COLO668 (cell line): ENCODE measurements at regions not wholly inside any gene's neighbourhood (a gene's known extent, or its start where the extent isn't known, plus 50 kb on each side); places are given as distances from the start of the nearest gene placed in this dataset.
A peak's percentile ranks its signal among the peaks of the same experiment; 100 is the strongest.
"Not testable (repeated sequence)": the region's sequence is repeated elsewhere in the genome, so short reads cannot be mapped to it uniquely, and the experiment has no call there.

Experiments used
- DNase-seq: peaks from one replicate; lab custom pipeline; 2025; ENCODE audit not compliant: unreplicated experiment; lab: John Stamatoyannopoulos, UW

DNA sequence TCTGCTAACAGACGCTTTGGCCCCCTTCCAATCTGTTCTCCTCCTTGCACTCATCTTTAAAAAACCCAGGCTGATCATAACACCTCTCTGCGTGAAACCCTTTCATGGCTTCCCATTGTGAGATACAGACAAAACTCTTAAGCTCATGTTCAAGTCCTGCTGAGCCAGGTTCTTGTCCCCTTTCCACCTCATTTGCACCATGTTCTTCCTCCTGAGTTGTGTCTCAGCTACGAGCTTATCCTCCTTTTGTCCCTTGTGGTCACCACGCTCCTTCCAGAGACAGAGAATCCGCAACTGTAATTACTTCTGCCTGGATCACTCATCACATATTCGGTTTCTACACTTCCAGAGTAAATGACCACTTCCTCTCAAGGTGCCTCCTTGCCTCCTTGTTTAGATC, 238.8 kb downstream of the ACTR3 start:
- DNase-seq: no peak

DNA sequence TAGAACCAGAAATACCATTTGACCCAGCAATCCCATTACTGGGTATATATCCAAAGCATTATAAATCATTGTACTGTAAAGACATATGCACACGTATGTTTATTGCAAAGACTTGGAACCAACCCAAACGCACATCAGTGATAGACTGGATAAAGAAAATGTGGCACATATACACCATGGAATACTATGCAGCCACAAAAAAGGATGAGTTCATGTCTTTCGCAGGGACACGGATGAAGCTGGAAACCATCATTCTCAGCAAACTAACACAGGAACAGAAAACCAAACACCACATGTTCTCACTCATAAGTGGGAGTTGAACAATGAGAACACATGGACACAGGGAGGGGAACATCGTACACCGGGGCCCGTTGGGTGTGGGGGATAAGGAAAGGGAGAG, 242.2 kb downstream of the ACTR3 start:
- not testable (repeated sequence) for DNase-seq

DNA sequence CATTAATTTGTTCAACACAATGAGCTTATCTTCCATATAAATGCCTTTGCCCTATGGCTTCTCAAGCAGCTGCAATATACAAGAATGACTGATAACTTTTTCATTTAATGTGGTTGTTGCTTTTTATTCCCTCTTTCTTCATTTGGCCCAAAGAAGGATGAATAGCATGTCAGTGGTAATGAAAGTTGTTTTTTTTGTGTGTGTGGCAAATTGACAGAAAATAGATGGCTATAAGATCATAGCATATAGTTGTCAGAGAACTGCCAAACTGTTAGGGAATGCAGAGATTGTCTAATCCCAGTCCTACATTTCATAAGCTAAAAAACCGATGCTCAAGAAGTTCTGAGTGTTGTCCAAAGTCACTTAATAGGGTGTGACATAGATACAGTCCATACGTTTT, 244.3 kb downstream of the ACTR3 start:
- no peak for DNase-seq

DNA sequence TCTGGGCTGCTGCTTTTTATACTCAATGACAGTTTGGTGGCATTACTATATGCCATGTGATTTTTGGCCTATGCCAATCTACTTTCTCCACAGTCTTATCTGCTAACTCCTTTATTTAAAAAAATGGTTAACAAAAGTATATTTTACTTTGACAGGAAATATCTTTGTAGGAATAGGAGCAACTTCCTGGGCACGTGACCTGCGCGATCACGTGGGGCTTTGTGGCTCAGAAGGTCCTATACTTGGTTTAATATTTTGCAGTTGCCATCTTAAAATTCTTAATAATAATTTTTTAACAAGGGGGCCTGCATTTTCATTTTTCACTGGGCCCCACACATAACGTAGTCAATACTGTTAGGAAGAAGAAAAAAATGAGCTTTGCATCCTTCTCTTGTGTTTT, 249.7 kb downstream of the ACTR3 start:
- no peak for DNase-seq

DNA sequence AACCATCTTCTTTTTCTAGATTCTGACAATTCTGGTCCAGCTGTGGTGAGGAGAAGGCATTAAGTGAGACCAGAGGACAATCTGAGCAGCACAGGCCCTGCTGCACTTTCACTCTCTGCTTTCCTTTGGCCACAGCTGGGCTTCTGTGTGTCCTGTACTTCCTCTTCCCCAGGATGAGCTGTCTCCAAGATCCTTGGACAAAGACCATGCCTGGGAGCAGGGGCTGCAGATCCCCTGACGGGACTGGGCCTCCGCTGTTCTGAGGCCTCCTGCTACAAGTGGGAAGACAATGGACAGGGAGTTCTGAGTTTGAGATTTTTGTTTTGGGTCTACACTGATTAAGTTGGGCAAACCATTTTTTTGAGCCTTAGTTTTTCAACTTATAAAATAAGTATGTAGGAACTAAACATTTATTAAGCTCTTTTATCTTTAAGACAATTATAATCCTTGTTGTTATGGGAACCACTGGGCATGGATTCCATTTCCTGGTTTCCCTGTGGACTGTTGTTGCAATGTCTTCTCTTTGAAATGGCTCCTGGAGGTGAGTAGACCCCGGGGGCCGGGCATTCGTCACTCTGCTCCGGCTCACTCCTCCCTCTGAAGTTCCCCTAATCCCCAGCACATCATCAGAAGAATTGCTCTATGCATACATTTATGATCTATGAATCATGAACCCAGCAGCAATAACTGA, 266.6 kb downstream of the ACTR3 start:
- no peak for DNase-seq

DNA sequence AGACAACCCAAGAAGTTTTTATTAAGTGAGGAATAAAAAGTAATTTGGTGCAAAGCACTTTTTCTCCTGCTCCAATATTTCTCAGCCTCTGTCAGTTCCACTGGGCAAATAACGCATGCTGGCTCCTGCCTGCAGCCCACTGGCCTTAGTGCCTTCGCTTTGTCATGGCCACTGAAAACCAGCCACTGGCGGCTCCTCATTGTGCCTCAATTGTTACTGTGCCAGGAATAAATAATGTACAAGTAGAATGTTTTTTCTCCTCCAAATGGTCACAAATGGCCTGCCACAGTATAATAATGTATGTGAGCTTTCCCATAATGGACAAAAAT, 267.1 kb downstream of the ACTR3 start:
- DNase-seq: no peak

DNA sequence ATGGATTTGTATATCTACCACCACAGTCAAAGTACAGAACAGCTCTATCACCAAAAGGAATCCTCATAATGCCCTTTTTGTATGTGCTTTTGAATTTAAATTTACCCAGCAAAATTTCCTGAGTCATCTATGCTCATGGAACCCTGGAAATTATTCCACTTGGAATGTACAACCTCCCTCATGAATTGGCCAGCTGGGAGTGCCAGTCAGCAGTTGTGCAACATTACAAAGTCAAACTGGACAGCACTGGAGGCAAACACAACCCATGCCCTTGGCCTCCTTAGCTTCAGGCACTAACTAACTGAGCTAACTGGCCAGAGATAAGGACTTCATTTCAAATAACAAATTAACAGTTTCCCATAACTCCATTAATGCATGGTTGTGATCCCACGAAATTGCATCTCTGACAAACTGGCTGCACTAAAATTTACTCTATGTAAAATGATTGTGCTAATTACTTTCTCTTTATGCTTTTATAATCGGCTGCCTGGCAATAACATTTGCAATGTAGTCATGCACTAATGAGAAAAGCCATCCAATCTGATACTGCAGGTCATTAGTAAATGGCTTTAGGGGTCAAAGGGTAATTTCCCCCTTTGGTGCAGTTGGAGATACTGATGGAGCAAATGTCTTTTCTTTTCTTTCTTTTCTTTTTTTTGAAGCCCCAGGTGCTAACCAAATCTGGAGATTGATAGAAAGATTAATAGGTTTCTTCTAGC, 270.5 kb downstream of the ACTR3 start:
- DNase-seq: no peak

DNA sequence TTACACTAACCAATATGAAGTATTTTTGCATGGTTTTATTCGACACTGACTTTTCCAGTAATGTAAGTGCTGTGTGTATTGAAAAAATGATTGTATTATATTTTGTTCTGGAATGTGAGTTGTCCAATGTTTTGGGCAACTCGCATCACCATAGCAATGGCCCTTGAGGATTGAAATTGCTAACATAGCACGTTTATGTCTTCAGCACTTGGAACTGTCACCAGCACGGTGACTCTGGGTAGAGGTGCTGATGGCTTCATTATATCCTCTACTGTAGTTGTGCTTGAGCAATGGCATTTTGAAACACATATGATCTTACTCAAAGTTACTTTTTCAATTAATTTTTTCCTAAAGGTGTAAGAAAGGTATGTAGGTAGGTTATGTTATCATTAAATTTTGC, 271.5 kb downstream of the ACTR3 start:
- DNase-seq: no peak

DNA sequence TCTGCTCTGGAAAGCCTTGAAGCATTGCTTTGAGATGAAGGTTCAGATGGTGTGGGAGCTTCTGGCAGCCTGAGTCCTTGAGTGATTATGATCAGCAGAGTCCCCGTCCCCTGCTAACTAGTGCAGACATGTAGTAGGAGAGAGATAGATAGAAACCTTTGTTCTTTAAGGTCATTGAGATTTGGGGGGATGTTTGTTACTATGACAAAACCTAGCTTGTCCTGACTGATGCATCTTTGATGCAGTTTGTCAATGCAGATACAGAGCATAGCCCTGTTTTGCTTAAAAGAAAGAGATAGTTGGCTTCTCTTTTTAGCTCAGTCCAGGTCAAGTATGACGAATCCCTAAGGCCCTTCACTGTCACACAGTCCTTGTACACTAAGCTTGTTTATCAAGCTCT, 274.6 kb upstream of the DPP10 start:
- DNase-seq: no peak

DNA sequence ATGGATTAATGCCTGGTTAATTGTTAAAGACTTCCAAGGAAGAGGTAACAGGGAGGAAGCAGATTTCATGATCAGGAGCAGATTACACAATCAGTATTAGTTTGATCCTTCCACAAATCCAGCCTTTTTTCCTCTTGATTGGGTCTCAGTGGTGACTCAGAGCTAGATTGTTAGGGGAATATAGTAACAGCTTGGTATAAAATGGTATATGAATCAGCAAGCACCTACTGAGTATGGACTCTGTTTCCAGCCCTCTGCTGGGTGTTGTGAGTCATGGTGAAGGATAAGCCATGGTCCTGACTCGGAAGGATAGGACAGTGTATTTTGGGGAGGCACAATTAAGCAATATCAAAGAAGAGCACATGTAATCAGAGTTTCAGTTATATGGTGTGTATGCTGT, 272.4 kb upstream of the DPP10 start:
- DNase-seq: no peak

DNA sequence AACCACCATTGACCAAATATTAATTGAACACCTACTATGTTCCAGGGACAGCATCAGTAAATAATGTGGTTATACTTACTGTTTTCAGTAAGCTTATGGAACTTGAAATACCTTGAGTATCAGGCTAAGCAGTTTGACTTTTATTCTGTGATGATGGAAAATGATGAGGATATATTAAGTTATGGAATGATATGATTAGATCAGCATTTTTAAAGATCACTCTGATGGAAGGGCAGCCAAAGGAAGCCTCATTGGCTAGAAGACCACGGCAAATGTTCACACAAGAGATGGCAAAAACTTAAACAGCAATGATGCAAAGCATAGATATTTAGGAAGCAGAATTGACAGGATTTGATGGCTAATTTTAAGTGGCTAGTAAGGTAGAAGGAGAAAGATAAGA, 266.9 kb upstream of the DPP10 start:
- no peak for DNase-seq

DNA sequence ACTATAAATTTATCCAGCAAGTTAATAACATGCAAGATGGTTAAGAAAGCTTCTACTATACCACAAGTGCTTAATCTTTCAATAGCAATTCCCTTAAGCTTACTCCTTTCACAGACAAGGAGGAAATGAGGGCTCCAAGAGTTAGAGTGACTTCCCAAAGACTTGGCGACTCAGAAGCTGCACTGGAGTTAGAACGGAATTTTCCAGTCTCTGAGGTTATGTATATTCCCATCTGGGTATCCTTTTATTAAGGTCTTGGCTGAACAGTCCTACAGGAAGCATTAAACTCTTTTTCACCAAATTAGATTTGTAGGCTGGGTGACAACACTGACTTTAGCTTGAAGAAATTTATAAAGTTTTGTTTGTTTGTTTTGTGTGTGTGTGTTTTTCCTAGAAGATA, 256.9 kb upstream of the DPP10 start:
- DNase-seq: no peak

DNA sequence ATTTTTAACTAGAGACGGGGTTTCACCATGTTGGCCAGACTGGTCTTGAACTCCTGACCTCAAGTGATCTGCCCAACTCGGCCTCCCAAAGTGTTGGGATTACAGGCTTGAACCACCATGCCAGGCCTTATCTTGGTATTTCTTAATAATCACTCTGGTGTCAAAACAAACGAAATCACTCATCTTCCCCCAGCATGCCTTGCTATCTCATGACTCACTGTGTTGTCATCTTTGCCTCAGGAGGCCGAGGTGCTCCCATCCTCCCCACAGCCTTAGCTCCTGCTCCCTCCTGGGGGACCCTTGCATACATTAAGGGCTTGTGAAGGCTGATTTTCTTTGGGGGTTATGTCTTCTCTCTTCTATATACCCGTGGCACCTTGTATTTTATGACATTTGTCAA, 250.1 kb upstream of the DPP10 start:
- DNase-seq: no peak

DNA sequence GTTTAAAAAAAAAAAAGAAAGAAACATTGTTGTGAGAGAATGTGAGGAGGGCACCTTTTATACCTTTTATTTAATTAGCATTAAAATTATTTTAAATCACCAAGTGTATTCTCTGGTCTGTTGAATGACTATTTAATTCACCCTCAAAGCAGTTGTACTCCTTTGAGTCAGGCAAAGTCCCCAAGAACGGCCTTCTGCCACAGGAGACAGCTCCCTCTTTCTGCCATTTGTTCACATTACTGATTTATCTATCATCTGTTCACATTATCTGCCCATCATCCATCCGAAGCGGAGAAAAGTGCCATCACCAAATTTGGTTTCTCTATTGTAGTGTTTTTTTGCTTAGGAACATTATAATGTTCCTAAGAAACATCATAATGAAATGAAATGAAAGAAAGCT, 240.7 kb upstream of the DPP10 start:
- DNase-seq: no peak

DNA sequence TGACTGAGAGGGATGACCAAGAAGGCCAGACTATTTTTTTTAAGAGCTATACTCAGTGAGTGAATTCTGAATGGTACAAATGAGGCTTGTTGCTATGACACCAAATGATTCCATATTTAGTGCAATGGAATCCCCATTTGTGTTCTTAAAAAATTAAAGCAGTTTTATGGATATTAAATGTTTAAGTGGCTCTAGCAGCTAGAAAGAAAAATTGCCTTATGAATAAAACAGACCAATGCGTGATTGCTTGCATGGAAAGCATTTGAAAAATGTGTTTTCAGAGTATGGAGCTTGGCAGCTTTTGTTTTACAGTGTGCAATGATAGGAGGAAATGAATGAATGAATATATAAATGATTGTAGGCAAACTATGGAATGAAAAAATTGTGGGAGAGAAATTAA, 238.8 kb upstream of the DPP10 start:
- no peak for DNase-seq

DNA sequence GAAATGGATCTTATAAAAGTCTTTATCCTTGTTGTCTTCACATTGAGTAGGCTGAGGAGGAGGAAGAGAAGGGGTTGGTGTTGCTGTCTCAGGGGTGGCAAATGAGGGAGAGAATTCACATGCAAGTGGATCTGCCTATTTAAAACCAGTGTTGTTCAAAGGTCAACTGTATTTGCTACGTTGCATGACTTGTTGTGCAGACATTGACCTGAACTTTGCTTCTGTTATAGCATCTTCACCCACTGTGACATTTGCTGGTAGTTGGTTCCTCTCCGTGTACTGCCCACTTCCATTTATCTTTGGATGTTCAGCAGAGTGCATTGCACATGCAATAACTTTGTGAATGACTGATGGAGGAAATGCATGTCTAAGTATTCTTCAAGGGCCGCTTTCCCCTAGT, 228.6 kb upstream of the DPP10 start:
- no peak for DNase-seq

DNA sequence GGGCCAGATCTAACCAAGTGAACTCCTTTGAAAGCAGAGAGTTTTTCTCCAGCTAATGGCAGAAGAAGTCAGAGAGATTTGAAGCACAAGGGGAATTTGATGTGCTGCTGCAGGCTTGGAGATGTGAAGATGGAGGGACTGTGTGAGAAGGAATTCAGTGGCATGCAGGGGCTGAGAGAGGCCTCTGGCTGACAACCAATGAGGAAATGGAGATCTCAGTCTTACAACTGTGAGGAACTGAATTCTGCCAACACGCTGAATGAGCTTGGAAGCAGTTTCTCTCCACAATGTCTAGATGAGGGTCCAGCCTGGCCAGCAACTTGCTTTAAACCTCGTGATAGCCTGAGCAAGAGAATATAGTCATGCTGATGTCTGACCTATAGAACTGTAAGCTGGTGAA, 224.1 kb upstream of the DPP10 start:
- no peak for DNase-seq

DNA sequence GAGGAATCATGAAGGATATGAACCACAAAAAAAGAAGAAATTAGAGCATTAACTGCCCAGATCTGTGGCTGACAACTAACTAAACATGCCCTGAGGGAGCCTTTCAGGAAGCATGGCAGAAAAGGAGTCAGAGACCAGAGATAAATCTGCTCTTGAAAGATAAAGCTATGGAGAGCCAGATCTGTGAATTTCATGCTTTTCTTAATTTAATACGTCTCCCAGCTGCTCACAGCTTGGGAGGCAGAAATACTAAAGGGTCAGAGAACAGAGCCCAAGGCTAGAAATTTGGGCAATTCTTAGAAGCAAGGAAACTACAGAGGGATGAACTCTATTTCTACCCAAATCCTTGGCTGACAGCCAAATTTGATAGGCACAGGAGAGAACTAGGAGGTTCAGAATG, 223.0 kb upstream of the DPP10 start:
- no peak for DNase-seq

DNA sequence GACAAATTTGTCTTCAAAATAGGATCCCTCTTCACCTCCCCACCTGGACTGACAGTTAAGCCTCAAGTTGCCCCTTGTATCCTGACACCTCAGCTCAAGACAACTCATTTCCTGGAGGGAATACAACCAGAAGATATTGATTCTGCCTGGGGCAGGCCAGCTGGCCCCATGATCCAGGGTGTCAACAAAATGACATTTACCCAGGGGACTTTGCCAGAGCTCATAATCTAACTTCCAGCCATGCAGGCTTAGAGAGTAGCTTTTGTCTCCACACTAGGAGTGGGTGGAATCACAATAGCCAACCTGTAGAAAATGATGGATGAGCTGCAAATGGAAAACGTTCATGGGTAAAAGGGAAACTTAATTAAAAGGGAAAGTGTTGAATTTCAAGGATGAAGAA, 220.1 kb upstream of the DPP10 start:
- peak; percentile 38 for DNase-seq

DNA sequence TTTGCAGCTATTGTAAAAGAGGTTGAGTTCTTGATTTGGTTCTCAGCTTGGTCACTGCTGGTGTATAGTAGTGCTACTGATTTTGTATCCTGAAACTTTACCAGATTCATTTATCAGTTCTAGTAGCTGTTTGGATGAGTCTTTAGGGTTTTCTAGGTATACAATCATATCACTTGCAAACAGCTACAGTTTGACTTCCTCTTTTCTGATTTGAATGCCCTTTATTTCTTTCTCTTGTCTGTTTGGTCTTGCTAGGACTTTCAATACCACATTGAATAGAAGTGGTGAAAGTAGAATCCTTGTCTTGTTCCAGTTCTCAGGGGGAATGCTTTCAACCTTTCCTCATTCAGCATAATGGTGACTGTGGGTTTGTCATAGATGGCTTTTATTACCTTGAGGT, 210.5 kb upstream of the DPP10 start:
- DNase-seq: no peak

DNA sequence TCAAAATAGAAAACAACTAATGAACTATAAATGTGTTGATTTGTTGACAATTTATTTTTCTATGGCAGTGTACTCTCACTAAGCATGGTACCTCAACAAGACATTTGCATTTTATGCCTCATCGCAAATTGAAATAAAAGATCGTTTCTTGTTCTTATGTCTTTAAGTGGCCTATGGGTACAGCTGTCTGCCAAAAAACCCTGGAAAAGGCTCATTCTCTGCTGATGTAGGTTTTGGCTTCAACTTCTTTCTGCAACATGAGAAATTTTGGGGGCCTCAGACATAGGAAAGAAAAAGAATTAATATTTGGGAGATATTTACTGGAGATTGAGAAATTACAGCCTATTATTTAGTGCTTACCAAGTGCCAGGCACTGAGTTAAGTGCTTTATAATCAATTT, 205.1 kb upstream of the DPP10 start:
- DNase-seq: no peak

DNA sequence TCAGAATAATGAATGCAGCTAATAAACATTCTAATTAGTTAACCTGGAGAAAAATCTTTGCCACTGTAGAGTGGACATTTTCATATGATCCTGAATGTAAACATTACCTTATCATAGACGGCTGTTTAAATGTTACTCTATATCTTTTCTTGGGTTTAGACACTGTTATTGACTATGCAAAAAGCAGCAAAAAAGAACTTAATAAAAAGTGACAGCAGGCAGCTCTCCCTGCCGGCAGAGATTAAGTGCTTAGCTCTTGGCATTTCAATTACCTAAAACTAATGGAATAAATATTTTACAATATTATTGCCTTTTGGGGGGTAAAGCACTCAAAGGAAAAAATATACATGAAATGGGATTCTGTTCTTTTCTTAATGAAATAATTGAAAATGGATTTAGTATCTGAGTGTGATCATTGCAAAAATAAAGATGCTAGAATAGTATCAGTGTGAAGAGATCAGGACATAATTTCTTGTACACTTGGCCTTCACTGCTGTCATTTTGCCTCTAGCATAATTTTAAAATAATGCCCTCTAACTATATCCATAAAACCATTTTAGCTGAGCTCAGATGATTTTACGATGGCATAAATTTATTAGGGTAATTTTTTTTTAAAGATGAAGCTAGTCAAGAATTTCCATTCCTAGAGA, 203.4 kb upstream of the DPP10 start:
- DNase-seq: no peak

DNA sequence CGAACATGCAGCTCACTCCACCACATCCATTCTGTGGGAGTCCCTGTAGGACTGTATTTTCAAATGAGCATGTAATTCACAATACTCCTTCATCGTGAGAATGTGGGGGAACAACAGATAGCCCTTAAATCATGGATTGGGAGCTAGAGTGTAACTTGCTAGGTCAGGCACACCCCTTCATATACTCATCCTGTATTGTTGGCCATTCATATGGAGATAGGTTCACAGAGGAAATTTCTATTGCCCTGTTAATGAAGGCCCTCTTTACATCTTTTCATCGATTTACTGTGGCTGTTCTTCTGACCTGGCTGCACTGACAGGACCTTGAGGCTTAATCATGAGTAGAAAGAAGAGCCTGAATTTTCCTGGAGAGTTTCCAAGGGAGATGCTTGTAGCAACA, 193.8 kb upstream of the DPP10 start:
- no peak for DNase-seq
